Loucy (cell line): ENCODE measurements at regions not wholly inside any gene's neighbourhood (a gene's known extent, or its start where the extent isn't known, plus 50 kb on each side); places are given as distances from the start of the nearest gene placed in this dataset.

ENCODE experiments used
- H2AFZ ChIP-seq: fragments of 200-600 bp; sonication (generic); 2 replicates; pipeline ENCODE4 v1.6.0; 2016; ENCODE audit warnings: antibody characterized with exemption, mild to moderate bottlenecking, low read length, moderate library complexity
- H3F3A ChIP-seq: fragments of 200-600 bp; 2 replicates; pipeline ENCODE4 v1.6.0; 2016; ENCODE audit warnings: antibody characterized with exemption, low read depth, mild to moderate bottlenecking
- H3K27me3 ChIP-seq: fragments of 200-600 bp; sonication (generic); 2 replicates; pipeline ENCODE4 v1.6.1; 2014; ENCODE audit warnings: low read length, mild to moderate bottlenecking; ENCODE audit not compliant: insufficient read depth, poor library complexity, severe bottlenecking
- H3K36me3 ChIP-seq: fragments of 200-600 bp; sonication (generic); 2 replicates; pipeline ENCODE4 v1.6.1; 2016; ENCODE audit warnings: low read length; ENCODE audit not compliant: insufficient read depth
- H3K4me1 ChIP-seq: fragments of 200-600 bp; sonication (generic); 2 replicates; pipeline ENCODE4 v1.5.1; 2014; ENCODE audit warnings: low read length, mild to moderate bottlenecking; ENCODE audit not compliant: insufficient read depth, poor library complexity, severe bottlenecking
- H3K4me2 ChIP-seq: fragments of 200-600 bp; sonication (generic); 2 replicates; pipeline ENCODE4 v1.6.0; 2014; ENCODE audit warnings: antibody characterized with exemption, low read length, low read depth, mild to moderate bottlenecking; ENCODE audit not compliant: poor library complexity, severe bottlenecking
- H3K4me3 ChIP-seq: fragments of 200-600 bp; sonication (generic); 2 replicates; pipeline ENCODE4 v1.5.1; 2014; ENCODE audit warnings: low read length, mild to moderate bottlenecking, mixed read lengths; ENCODE audit not compliant: poor library complexity, severe bottlenecking
- H3K79me2 ChIP-seq: fragments of 200-600 bp; sonication (generic); 2 replicates; pipeline ENCODE4 v1.6.1; 2014; ENCODE audit warnings: low read length; ENCODE audit not compliant: insufficient read depth
- H3K9ac ChIP-seq: fragments of 200-600 bp; sonication (generic); 2 replicates; pipeline ENCODE4 v1.6.0; 2014; ENCODE audit warnings: mild to moderate bottlenecking, low read depth, low read length, moderate library complexity; ENCODE audit not compliant: poor library complexity, severe bottlenecking
- H3K9me2 ChIP-seq: fragments of 200-600 bp; sonication (generic); replicated peaks from 2 replicates; pipeline ENCODE4 v1.6.1; 2016; ENCODE audit warnings: low read depth, low read length, mixed read lengths
- H3K9me3 ChIP-seq: fragments of 200-600 bp; sonication (generic); 2 replicates; pipeline ENCODE4 v1.6.1; 2014; ENCODE audit warnings: mild to moderate bottlenecking, antibody characterized with exemption, low read length, low read depth; ENCODE audit not compliant: insufficient read depth
- H4K20me1 ChIP-seq: fragments of 200-600 bp; sonication (generic); 2 replicates; pipeline ENCODE4 v1.6.0; 2014; ENCODE audit warnings: antibody characterized with exemption, low read length, mild to moderate bottlenecking; ENCODE audit not compliant: insufficient read depth, poor library complexity, severe bottlenecking
- EZH2phosphoT487 ChIP-seq: fragments of 200-600 bp; IDR thresholded peaks from 2 replicates; pipeline ENCODE4 v1.6.1; 2018; ENCODE audit warnings: antibody characterized with exemption, mild to moderate bottlenecking, moderate library complexity, borderline replicate concordance
- TF ChIP-seq, protein P1 (sequence below): fragments of 200-600 bp; sonication (generic); conservative IDR thresholded peaks from 2 replicates; pipeline ENCODE4 v1.5.1; 2014; ENCODE audit warnings: mild to moderate bottlenecking, antibody characterized with exemption, low read length

- Histone ChIP-seq H3K79me2 (peaks cover 80% of the 10 kb centered on the region), H3K4me3 (no peak overlapping the region), H4K20me1 (peaks cover 41% of the 10 kb centered on the region), H3K36me3 (peaks cover 24% of the 10 kb centered on the region; the same call in 1 of the 2 replicates), H3K27me3 (no peaks in the 10 kb centered on the region), H3K9me2 (no peaks in the 10 kb centered on the region), H3K9me3 (no peaks in the 10 kb centered on the region), H3K4me1 (peaks cover 28% of the 10 kb centered on the region), H3F3A (no peaks in the 10 kb centered on the region), H2AFZ (no peak overlapping the region), H3K4me2 (no peak overlapping the region), H3K9ac (no peak overlapping the region)
- TF ChIP-seq EZH2phosphoT487 = no peak
- TF ChIP-seq, protein P1, sequence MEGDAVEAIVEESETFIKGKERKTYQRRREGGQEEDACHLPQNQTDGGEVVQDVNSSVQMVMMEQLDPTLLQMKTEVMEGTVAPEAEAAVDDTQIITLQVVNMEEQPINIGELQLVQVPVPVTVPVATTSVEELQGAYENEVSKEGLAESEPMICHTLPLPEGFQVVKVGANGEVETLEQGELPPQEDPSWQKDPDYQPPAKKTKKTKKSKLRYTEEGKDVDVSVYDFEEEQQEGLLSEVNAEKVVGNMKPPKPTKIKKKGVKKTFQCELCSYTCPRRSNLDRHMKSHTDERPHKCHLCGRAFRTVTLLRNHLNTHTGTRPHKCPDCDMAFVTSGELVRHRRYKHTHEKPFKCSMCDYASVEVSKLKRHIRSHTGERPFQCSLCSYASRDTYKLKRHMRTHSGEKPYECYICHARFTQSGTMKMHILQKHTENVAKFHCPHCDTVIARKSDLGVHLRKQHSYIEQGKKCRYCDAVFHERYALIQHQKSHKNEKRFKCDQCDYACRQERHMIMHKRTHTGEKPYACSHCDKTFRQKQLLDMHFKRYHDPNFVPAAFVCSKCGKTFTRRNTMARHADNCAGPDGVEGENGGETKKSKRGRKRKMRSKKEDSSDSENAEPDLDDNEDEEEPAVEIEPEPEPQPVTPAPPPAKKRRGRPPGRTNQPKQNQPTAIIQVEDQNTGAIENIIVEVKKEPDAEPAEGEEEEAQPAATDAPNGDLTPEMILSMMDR = no peak
Measured at GRCh38 chr4:3372264-3372932, 69.4 kb upstream of the HGFAC start.

DNA sequence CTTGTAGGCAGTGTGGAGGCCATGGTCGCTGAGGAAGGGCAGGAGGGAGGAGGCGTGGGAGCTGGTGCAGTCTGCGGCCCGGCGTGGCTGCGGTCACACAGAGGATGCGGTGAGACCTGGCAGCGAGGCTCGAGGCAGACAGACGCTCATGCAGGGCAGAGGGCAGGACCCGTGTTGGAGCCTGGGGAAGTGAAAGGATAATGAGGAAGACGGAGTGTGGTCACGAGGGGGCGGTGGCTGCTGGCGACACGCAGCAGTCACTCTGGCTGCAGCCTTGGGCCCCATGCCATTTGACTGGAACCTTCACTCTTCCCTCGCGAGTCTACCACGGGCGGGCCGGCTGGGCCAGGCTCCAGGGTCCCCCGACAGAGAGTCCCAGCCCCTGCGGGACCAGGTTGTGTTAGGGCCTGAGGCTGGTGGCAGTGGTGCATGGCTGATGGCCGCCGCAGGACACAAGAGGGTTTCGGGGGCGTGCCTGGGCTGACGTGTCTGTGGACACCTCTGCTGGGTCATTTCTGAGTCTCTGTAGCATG, 68.8 kb upstream of the HGFAC start:
- no peaks in the 10 kb centered on the region for H3K9me3 ChIP-seq
- H3K27me3 ChIP-seq = no peaks in the 10 kb centered on the region
- no peak overlapping the region for H2AFZ ChIP-seq
- no peak overlapping the region for H3K4me2 ChIP-seq
- no peak for TF ChIP-seq EZH2phosphoT487
- TF ChIP-seq, protein P1 = no peak
- H3K36me3 ChIP-seq = peaks cover 30% of the 10 kb centered on the region; the same call in 1 of the 2 replicates
- peaks cover 40% of the 10 kb centered on the region for H4K20me1 ChIP-seq
- H3K79me2 ChIP-seq = peaks cover 76% of the 10 kb centered on the region
- no peaks in the 10 kb centered on the region for H3K9me2 ChIP-seq
- H3F3A ChIP-seq = no peaks in the 10 kb centered on the region
- H3K4me1 ChIP-seq = peaks cover 27% of the 10 kb centered on the region
- no peak overlapping the region for H3K4me3 ChIP-seq
- no peak overlapping the region for H3K9ac ChIP-seq

GRCh38 chr4:3373468-3373867, 68.3 kb upstream of the HGFAC start:
- Histone ChIP-seq H3K9me2 (no peaks in the 10 kb centered on the region), H3K4me2 (no peak overlapping the region), H3K4me3 (no peak overlapping the region), H3K36me3 (peaks cover 35% of the 10 kb centered on the region; the same call in 1 of the 2 replicates), H3K9me3 (0 out of 2 replicates have a peak, but pooled peaks cover 2% of the 10 kb centered on the region), H4K20me1 (peaks cover 35% of the 10 kb centered on the region), H3K9ac (no peak overlapping the region), H3F3A (no peaks in the 10 kb centered on the region), H3K27me3 (no peaks in the 10 kb centered on the region), H3K79me2 (peaks cover 76% of the 10 kb centered on the region), H2AFZ (no peak overlapping the region), H3K4me1 (peaks cover 22% of the 10 kb centered on the region)
- no peak for TF ChIP-seq EZH2phosphoT487
- TF ChIP-seq, protein P1 = no peak
